NCI-H526 treated with DMSO at 0.1 percent for 48 hours (cell line): ENCODE measurements at regions not wholly inside any gene's neighbourhood (a gene's known extent, or its start where the extent isn't known, plus 50 kb on each side); places are given as distances from the start of the nearest gene placed in this dataset.

ENCODE experiments used
- DNase-seq: peaks from one replicate; lab custom pipeline; 2025; lab: John Stamatoyannopoulos, UW

- peak; percentile 36 for DNase-seq
Measured at GRCh38 chr14:97866664-97867063, 1069.5 kb downstream of the VRK1 start.

GRCh38 chr14:97873291-97873690 lies 1076.1 kb downstream of the VRK1 start:
- DNase-seq = peak; percentile 18

- no peak for DNase-seq
Measured at GRCh38 chr14:97874394-97874793, 1077.2 kb downstream of the VRK1 start.

DNA sequence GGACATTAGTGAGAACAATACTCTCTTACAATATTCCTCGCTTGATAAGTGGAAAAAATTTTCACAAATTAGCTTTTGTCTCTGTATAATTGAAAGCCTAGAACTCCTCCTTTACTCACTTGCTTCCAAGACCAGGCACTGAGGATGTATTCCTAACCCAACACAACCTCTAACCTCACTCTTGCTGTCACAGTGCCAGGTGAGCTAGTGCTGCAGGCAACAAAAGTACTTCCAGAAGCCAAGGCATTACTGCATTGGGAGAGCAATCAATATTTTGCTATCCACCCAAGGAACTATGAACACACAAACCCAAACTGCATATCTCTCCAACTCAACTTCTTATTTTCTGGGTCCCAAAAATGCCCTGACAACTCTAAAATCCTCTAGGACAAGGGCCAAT lies 1081.0 kb downstream of the VRK1 start:
- no peak for DNase-seq

DNA sequence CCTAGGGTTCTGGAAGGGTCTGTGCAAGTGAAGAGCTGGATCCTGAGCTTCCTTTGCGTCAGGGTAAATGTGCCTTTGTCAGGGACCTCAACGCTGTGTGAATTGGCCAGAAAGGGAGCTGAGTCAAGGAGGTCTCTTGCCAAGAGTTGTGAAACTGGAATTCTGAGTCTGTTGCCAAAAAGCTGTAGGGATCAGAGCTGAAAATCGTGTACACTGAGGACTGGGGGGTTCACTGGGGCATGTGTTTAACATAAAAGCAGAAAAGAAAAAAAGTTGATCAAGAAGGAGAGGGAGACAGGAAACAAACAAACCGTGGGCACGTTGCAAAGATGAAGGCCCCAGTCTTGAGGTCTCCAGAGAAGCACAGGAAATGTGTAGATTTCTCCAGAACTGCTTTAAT lies 1081.5 kb downstream of the VRK1 start:
- no peak for DNase-seq

DNA sequence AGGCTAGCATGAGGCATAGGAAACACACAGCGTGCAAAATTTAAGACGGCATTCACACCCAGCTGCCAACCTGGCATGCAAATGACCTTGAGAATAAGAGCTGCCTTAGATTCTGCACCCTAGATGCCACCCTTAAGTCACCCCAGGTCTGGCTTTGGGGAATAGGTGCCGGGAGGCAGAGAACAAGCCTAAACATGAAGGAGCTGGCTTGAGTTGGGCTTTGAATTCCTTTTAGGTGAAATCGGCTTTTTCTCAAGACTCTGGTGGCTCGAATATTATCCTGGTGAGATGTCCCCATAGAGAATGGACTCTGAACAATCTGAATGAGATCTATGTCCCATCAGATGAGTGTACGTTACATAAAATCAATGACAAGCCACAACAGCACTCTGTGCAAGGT lies 1090.5 kb downstream of the VRK1 start:
- no peak for DNase-seq

- DNase-seq = no peak
Measured at GRCh38 chr14:97888331-97888730, 1091.1 kb downstream of the VRK1 start.

DNA sequence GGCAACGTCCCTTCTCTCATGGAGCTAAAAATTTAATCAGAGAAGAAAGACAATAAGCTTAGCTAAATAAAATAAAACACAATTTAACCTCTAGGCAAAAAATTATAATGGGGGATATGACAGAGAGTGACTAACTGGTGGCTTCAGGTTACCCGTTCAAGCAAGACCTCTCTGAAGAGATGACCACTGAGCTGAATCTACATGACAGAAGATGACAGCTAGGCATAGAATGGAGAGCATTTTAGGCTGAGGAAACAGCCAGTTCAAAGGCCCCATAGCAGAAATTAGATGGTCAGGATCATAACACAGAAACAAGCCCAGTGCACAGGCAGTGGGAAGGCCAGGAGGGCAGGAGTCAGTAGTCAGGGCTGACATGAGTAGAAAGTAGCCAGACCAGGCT lies 1094.3 kb downstream of the VRK1 start:
- no peak for DNase-seq

DNA sequence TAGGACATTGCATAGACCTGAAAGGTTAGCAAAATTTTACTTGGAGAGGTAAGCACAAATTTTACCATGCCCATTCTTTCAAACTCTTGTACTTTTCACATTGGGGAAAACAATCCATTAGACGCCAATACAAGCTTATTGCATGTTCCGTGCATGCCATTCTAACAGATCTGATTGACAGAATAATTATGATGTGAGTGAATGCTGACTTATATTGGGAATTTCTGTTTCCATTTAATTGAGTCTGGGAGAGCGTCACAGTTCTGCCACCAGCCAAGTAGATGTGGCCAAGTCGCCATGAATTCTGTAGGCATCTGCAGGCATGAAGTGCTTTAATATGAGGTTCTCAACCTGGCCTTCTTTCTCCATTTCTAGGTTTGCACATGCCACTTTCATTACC lies 1097.4 kb downstream of the VRK1 start:
- no peak for DNase-seq

GRCh38 chr14:97900196-97900854 lies 1103.1 kb downstream of the VRK1 start:
- no peak for DNase-seq

GRCh38 chr14:97902630-97903029 lies 1105.4 kb downstream of the VRK1 start:
- DNase-seq = no peak

DNA sequence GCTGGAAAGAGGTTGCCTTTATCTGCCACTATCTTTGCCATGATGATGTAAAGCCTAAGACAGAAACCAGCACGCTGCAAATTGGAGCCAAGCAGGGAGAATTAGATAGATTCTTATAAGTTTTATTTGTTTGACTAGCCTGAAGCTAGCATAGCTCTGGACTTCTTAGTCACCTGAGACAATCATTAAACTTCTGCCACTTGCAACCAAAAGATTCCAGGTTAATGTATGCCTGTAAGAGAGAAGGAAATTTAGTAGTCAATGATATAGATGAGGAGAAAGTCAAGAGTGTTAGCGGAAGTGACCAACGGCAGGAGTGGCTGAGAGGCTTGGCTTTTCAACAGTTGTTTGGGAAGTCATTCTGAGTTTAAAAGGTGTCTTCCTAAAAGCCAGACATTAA lies 1106.6 kb downstream of the VRK1 start:
- no peak for DNase-seq

GRCh38 chr14:97912217-97912616 lies 1115.0 kb downstream of the VRK1 start:
- no peak for DNase-seq

DNA sequence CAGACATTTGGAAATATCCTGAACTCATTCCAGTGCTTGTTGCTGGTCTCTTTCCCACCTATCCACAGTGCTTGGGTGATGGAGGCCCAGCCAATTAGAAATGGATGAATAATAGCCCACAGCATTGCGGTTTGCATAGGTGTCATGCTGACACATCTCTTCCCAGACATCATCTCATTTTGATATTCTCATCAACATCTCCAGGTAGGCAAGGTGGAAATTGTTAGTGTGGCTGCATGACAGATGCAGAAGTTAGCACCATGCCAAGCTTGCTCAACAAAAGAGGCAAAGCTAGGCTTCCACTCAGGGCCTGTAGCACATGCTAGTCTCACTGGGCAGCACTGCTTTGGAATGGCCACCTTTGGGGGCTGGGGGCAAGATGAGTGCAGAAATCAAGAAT lies 1118.9 kb downstream of the VRK1 start:
- DNase-seq = no peak

- no peak for DNase-seq
Measured at GRCh38 chr14:97916669-97917568, 1119.7 kb downstream of the VRK1 start.

DNA sequence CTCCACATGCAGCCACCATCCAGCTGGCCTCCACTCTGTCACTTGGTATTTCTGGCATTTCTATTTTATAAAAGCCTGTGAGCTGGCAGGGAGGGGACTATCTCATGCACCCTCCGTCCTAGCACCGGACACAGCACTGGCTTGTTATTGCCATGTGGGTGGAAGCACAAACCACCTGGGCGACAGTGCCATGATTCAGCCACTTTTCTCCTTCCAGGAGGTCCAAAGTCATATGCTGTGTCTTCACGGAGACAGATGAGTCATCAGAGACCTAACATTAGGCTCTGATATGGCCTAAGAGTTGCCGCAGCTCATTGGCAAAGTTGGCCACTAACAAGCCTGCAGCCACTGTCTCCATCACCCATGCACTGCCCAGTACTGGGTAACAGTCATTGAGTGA lies 1123.0 kb downstream of the VRK1 start:
- no peak for DNase-seq

DNA sequence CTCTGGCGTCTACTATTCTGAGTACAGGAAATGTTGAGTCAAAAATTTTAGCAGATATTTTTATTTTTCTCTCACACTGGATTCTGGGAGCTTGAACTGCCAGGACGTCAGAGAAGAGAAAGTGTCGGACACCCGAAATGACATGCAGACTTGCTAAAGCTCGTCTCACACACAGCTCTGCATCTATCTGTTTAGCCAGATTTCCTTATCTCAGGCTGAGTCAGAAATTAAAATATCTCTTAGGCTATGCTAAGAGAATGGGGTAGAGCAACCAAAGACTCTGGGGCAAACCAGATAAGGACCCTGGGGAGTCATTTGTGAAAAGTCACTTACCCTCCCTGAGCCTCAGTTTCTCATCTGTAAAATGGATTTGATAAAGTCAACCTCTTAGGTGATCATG lies 1124.1 kb downstream of the VRK1 start:
- no peak for DNase-seq

DNA sequence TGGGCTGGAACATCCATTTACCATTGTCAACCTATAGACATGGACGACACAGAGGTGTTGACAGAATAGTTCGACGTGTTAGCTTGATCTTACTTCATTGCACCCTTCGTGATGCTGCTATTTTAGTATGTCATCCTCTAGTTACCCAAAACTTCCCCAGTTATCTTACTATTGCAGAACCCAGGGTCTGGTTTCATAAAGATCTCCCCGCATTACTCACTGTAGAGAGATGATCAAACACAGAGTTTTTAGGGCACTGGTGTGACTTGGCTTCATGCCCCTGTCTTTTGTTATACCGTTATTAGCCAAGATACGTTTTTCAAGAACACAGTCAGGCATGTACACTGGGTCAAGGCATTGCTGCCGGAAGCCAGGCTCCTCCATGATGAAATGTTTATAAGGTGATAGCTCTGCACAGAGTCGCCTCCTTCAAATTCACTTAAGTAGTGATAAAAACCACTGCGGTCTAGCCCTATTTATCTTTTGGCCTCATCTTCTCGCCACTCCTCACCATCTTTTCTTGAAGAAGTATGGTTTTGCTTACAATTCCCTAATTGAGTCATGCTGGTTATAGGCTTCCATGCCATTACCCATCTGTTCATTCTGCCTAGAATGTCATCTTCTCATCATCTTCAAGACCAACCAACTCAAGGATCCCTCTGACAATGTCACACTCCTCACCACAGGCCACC lies 1127.9 kb downstream of the VRK1 start:
- no peak for DNase-seq

GRCh38 chr14:97930166-97930565 lies 1133.0 kb downstream of the VRK1 start:
- DNase-seq = no peak

DNA sequence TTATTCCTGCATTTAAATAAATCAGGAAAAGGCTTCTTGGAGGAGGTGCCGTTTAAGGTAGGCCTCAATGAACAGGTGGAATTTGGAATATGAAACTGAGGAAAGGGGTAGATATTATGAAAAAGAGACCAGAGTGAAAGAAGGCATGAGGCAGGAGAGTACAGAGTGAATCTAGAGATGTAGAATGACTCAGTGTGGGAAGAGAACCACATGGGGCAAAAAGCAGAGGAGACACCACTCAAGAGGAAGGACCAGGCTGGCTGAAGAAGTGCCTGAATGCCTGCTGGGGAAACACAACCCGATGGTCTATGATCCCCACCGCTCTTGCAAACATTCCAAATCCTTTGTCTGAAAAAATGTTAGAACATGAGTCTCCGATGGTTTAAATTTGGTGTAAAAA lies 1134.1 kb downstream of the VRK1 start:
- no peak for DNase-seq

- no peak for DNase-seq
Measured at GRCh38 chr14:97942921-97943320, 1145.7 kb downstream of the VRK1 start.

- no peak for DNase-seq
Measured at GRCh38 chr14:97943619-97944018, 1146.4 kb downstream of the VRK1 start.

- no peak for DNase-seq
Measured at GRCh38 chr14:97944380-97944779, 1147.2 kb downstream of the VRK1 start.
